K562 (cell line): ENCODE measurements at regions not wholly inside any gene's neighbourhood (a gene's known extent, or its start where the extent isn't known, plus 50 kb on each side); places are given as distances from the start of the nearest gene placed in this dataset.

Experiments used
- ATAC-seq: fragments of 200-7000 bp; cut with Tn5 transposase; 3 replicates; pipeline ENCODE4 v1.9.1; 2020; ENCODE audit warnings: moderate library complexity
- BruUV-seq: library from RNA; stranded (reverse); fragments of 400-500 nt; replicated peaks from 2 replicates; lab custom pipeline; 2021; lab: Mats Ljungman, UMichigan
- CTCF ChIA-PET: fragments of 300-600 bp; formaldehyde crosslinking; extraction: SDS; loops from one replicate; lab custom pipeline; 2021; ENCODE audit warnings: low intra/inter-chr PET ratio; lab: Yijun Ruan, JAX
- POLR2A ChIA-PET: fragments of 300-600, 350-650 bp; sonication (Branson Sonifier 250); formaldehyde crosslinking; extraction: SDS; loops from one replicate; lab custom pipeline; 2021; ENCODE audit warnings: antibody characterized with exemption, inconsistent platforms; lab: Yijun Ruan, JAX
- DNase-seq, 4 experiments: peaks; one replicate each; pipeline versions ENCODE4 v3.0.0 to v3.0.0-alpha.2; 2011 to 2018; ENCODE audit warnings: low spot score in 3 of 4, mixed read lengths in 3 of 4; ENCODE audit errors: extremely low read depth in 1 of 4
- FAIRE-seq: peaks from 2 replicates; lab custom pipeline; 2011; peaks lifted over from hg19 to GRCh38; lab: Jason Lieb, UNC
- H2AFZ ChIP-seq: 2 replicates; pipeline ENCODE4 v1.6.0; 2011; ENCODE audit warnings: low read depth, low read length, control low read depth, inconsistent platforms
- H3K27ac ChIP-seq: fragments of 200-600 bp; 3 replicates; pipeline ENCODE4 v1.8.0; 2011; ENCODE audit warnings: low read depth, mild to moderate bottlenecking, control low read depth, inconsistent platforms, low read length, moderate library complexity, mixed read lengths; ENCODE audit errors: extremely low read depth
- H3K27me3 ChIP-seq, 2 experiments: fragments of 300-600 bp in 1 of 2; 2 replicates in 1 of 2; 3 replicates in 1 of 2; pipeline versions ENCODE4 v1.6.0 to v1.8.0; 2011; ENCODE audit warnings: inconsistent platforms in 2 of 2, low read length in 2 of 2, mild to moderate bottlenecking in 1 of 2, mixed read lengths in 1 of 2, moderate library complexity in 1 of 2; ENCODE audit not compliant: control insufficient read depth in 2 of 2, insufficient read depth in 2 of 2
- H3K36me3 ChIP-seq: fragments of 300-600 bp; 3 replicates; pipeline ENCODE4 v1.8.0; 2011; ENCODE audit warnings: mild to moderate bottlenecking, low read length, inconsistent platforms; ENCODE audit not compliant: control insufficient read depth, insufficient read depth
- H3K4me1 ChIP-seq, 2 experiments: fragments of 200-600 bp in 1 of 2; replicated peaks in 1 of 2; 2 replicates in 1 of 2; 3 replicates in 1 of 2; pipeline versions ENCODE4 v1.5.1 to v1.8.0; 2011; ENCODE audit warnings: inconsistent platforms in 2 of 2, low read length in 2 of 2, mild to moderate bottlenecking in 1 of 2, mixed read lengths in 1 of 2, moderate library complexity in 1 of 2; ENCODE audit not compliant: control insufficient read depth in 2 of 2, insufficient read depth in 2 of 2
- H3K4me2 ChIP-seq: 2 replicates; pipeline ENCODE4 v1.6.1; 2011; ENCODE audit warnings: low read length, control low read depth, inconsistent platforms, mixed read lengths; ENCODE audit not compliant: insufficient read depth
- H3K4me3 ChIP-seq: fragments of 200-600 bp; sonication (generic), shearing (Covaris generic); 2 replicates; pipeline ENCODE4 v1.5.1; 2016; ENCODE audit warnings: control low read depth, inconsistent platforms
- H3K79me2 ChIP-seq: fragments of 200-600 bp; 3 replicates; pipeline ENCODE4 v1.8.0; 2011; ENCODE audit warnings: low read length, inconsistent platforms; ENCODE audit not compliant: control insufficient read depth, insufficient read depth
- H3K9ac ChIP-seq, 2 experiments: 2 replicates each; pipeline versions ENCODE4 v1.6.0 to v1.6.1; 2011; ENCODE audit warnings: low read depth in 2 of 2, low read length in 2 of 2, control low read depth in 1 of 2, inconsistent platforms in 1 of 2, mild to moderate bottlenecking in 1 of 2, mixed read lengths in 1 of 2; ENCODE audit not compliant: insufficient read depth in 1 of 2
- H3K9me1 ChIP-seq: one replicate; pipeline ENCODE4 v1.6.0; 2011; ENCODE audit warnings: inconsistent platforms, mild to moderate bottlenecking, low read length, moderate library complexity; ENCODE audit not compliant: control insufficient read depth, insufficient read depth
- H3K9me3 ChIP-seq: replicated peaks from 2 replicates; pipeline ENCODE4 v1.5.1; 2011; ENCODE audit warnings: low read depth, low read length, inconsistent platforms; ENCODE audit not compliant: control insufficient read depth, insufficient read depth
- H4K20me1 ChIP-seq: replicated peaks from 2 replicates; pipeline ENCODE4 v1.6.1; 2011; ENCODE audit warnings: low read length, inconsistent platforms, mixed read lengths; ENCODE audit not compliant: control insufficient read depth, insufficient read depth
- CAMTA2 ChIP-seq: fragments of 250-450 bp; sonication (Bioruptor Pico); conservative IDR thresholded peaks from 2 replicates; pipeline ENCODE4 v1.5.1; 2022
- ID3 ChIP-seq, 2 experiments: fragments of 250-450 bp in 1 of 2; fragments of 450-650 bp in 1 of 2; sonication (Bioruptor Pico) in 1 of 2; IDR thresholded peaks; 2 replicates each; pipeline versions ENCODE4 v1.6.1 to v1.8.0; 2016 to 2021; ENCODE audit warnings: mild to moderate bottlenecking in 2 of 2, moderate library complexity in 2 of 2, missing compliant biosample characterization in 1 of 2, missing genetic modification characterization in 1 of 2
- NEUROD1 ChIP-seq: fragments of 150-350 bp; IDR thresholded peaks from 2 replicates; pipeline ENCODE4 v1.6.1; 2014; ENCODE audit warnings: borderline replicate concordance, low read length, low read depth; ENCODE audit not compliant: partially characterized antibody
- POLR3A ChIP-seq: IDR thresholded peaks from 2 replicates; pipeline ENCODE4 v1.6.1; 2011; ENCODE audit warnings: borderline replicate concordance, mild to moderate bottlenecking, moderate library complexity; ENCODE audit not compliant: insufficient read length, insufficient read depth; ENCODE audit errors: extremely low read depth
- THRAP3 ChIP-seq: fragments of 450-650 bp; IDR thresholded peaks from 2 replicates; pipeline ENCODE4 v1.6.1; 2016; ENCODE audit warnings: mild to moderate bottlenecking, inconsistent platforms, borderline replicate concordance
- ZNF408 ChIP-seq: fragments of 250-450 bp; sonication (Bioruptor Pico); IDR thresholded peaks from 2 replicates; pipeline ENCODE4 v1.4.0; 2020; ENCODE audit warnings: low read depth, mild to moderate bottlenecking, moderate library complexity
- WGBS: fragments of 100-300 bp; shearing (Covaris generic); methylation state at CpG from one replicate; pipeline ENCODE4 v1.1.6; 2016; ENCODE audit warnings: low coverage, mixed read lengths; ENCODE audit not compliant: insufficient coverage; ENCODE audit errors: missing lambda C conversion rate; 5-methylcytosine and 5-hydroxymethylcytosine counted together
- in situ Hi-C: fragments of 300-500 bp; cut with MboI; formaldehyde crosslinking; loops from 4 replicates; pipeline ENCODE4 v1.15.0; 2018; ENCODE audit warnings: inconsistent platforms, mixed read lengths
- intact Hi-C: fragments of 100-400 bp; cut with micrococcal nuclease; formaldehyde crosslinking; loops from 2 replicates; pipeline ENCODE4 v1.14.2; 2022
- TF ChIP-seq, protein P1 (sequence below), 2 experiments: fragments of 450-650 bp; IDR thresholded peaks; 2 replicates each; pipeline ENCODE4 v1.6.1; 2018; ENCODE audit warnings: mild to moderate bottlenecking in 2 of 2, low read depth in 1 of 2; ENCODE audit not compliant: partially characterized antibody in 2 of 2

DNA sequence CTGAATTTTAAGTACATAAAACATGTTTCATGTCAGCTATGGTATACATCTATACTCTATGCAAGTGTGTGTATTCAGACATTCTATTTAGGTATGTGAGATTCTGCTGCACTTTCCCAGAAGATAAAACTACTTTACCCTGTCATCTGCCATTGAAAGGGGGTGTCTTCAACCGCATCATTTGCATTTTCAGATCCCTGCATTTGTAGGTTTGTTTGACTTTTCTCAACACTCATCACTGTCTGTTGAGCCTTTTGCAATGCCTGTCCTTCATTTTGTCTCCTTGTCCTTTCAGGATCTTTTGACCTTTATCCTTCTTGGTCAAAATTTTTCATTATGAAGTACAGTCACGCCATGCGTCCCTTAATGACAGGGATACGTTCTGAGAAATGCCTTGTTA lies 103.5 kb downstream of the TMA16 start:
- DNase-seq = no peak
- H3K9me3 ChIP-seq = no peaks in the 10 kb centered on the region
- no peak overlapping the region for H3K4me2 ChIP-seq
- BruUV-seq = no TSS peak
- H2AFZ ChIP-seq = no peak overlapping the region
- no peaks in the 10 kb centered on the region for H3K36me3 ChIP-seq
- no peaks in the 10 kb centered on the region for H3K4me1 ChIP-seq
- H3K9me1 ChIP-seq = no peaks in the 10 kb centered on the region
- H3K27ac ChIP-seq = no peak overlapping the region
- no peaks in the 10 kb centered on the region for H3K79me2 ChIP-seq
- intact Hi-C loops = no loop called here
- POLR2A ChIA-PET = no interaction called here
- ATAC-seq = no peak
- in situ Hi-C loops = no loop called here
- TF ChIP-seq THRAP3 (no peak), CAMTA2 (CRISPR knock-in tag) (no peak), ZNF408 (CRISPR knock-in tag) (no peak), NEUROD1 (no peak), ID3 (CRISPR knock-in tag; IDR thresholded peaks at IDR 0.05) (no peak), ID3 (tag; IDR thresholded peaks at IDR 0.05) (no peak), POLR3A (no peak)
- TF ChIP-seq, protein P1, sequence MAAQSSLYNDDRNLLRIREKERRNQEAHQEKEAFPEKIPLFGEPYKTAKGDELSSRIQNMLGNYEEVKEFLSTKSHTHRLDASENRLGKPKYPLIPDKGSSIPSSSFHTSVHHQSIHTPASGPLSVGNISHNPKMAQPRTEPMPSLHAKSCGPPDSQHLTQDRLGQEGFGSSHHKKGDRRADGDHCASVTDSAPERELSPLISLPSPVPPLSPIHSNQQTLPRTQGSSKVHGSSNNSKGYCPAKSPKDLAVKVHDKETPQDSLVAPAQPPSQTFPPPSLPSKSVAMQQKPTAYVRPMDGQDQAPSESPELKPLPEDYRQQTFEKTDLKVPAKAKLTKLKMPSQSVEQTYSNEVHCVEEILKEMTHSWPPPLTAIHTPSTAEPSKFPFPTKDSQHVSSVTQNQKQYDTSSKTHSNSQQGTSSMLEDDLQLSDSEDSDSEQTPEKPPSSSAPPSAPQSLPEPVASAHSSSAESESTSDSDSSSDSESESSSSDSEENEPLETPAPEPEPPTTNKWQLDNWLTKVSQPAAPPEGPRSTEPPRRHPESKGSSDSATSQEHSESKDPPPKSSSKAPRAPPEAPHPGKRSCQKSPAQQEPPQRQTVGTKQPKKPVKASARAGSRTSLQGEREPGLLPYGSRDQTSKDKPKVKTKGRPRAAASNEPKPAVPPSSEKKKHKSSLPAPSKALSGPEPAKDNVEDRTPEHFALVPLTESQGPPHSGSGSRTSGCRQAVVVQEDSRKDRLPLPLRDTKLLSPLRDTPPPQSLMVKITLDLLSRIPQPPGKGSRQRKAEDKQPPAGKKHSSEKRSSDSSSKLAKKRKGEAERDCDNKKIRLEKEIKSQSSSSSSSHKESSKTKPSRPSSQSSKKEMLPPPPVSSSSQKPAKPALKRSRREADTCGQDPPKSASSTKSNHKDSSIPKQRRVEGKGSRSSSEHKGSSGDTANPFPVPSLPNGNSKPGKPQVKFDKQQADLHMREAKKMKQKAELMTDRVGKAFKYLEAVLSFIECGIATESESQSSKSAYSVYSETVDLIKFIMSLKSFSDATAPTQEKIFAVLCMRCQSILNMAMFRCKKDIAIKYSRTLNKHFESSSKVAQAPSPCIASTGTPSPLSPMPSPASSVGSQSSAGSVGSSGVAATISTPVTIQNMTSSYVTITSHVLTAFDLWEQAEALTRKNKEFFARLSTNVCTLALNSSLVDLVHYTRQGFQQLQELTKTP (IDR thresholded peaks at IDR 0.05; ENCODE audit: low read depth in 1 of 2, partially characterized antibody in 2 of 2) = no peak
- no peak overlapping the region for H3K4me3 ChIP-seq
- H4K20me1 ChIP-seq = no peaks in the 10 kb centered on the region
- 2% methylated on average over 4 of the region's 4 CpGs for WGBS
- no peak for FAIRE-seq
- CTCF ChIA-PET = no interaction called here
- H3K9ac ChIP-seq = no peak overlapping the region
- H3K27me3 ChIP-seq = no peaks in the 10 kb centered on the region
